ENCODE measurements at regions not wholly inside any gene's neighbourhood (a gene's known extent, or its start where the extent isn't known, plus 50 kb on each side); places are given as distances from the start of the nearest gene placed in this dataset.
"Not testable (repeated sequence)": the region's sequence is repeated elsewhere in the genome, so short reads cannot be mapped to it uniquely, and the experiment has no call there.

DNA sequence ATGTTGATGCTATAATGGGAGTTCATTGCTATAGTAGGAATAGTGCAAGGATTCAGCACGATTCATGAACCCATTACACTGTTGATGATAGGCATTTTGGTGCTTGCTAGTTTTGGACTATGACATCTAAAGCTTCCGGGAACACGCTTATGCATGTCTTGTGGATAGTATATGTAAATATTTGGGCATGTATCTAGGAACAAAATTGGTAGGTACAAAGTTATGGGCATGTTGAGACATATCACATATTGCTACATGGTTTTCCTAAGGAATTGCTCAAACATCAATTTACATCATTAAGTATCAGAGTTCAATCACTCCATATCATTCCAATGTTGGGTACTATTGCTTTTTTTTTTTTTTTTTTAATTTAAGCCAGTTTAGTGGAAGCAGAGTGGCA lies 1103.2 kb downstream of the TBC1D22A start (continued):
- TF ChIP-seq GFI1B (tag by site-specific recombination; IDR thresholded peaks at IDR 0.05), result no peak

DNA sequence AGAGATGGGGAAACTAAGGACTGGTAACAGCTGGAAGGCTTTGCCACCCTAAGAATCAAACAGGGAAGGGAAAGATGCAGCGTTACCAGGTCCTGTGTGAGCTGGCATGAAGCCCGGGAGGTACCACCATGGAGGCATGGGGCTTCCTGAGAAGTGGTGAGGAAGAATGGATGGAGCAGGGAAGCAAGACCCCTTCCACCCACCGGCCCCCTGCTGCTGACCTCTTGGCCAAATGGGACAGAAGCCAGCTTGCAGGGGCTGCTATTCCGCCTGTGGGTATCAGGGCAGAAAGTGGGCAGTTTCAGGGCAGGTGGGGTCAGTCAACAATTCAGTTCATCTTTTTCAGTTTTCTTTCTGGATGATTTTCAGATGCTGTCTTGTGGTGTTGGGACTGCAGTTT lies 1099.9 kb downstream of the TBC1D22A start:
- TF ChIP-seq ZNF549 (tag by site-specific recombination; IDR thresholded peaks at IDR 0.05) (no peak), ZNF843 (tag by site-specific recombination; IDR thresholded peaks at IDR 0.05) (no peak), IKZF3 (tag by site-specific recombination; IDR thresholded peaks at IDR 0.05) (no peak), ZNF274 (IDR thresholded peaks at IDR 0.05; ENCODE audit: low read length) (no peak), ZNF274 (tag by site-specific recombination; IDR thresholded peaks at IDR 0.05; ENCODE audit: borderline replicate concordance) (no peak), ZNF132 (tag by site-specific recombination; IDR thresholded peaks at IDR 0.05; ENCODE audit: borderline replicate concordance) (no peak)
- TF ChIP-seq, protein P1, sequence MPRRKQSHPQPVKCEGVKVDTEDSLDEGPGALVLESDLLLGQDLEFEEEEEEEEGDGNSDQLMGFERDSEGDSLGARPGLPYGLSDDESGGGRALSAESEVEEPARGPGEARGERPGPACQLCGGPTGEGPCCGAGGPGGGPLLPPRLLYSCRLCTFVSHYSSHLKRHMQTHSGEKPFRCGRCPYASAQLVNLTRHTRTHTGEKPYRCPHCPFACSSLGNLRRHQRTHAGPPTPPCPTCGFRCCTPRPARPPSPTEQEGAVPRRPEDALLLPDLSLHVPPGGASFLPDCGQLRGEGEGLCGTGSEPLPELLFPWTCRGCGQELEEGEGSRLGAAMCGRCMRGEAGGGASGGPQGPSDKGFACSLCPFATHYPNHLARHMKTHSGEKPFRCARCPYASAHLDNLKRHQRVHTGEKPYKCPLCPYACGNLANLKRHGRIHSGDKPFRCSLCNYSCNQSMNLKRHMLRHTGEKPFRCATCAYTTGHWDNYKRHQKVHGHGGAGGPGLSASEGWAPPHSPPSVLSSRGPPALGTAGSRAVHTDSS (tag by site-specific recombination; IDR thresholded peaks at IDR 0.05), result no peak
- TF ChIP-seq, protein P2, sequence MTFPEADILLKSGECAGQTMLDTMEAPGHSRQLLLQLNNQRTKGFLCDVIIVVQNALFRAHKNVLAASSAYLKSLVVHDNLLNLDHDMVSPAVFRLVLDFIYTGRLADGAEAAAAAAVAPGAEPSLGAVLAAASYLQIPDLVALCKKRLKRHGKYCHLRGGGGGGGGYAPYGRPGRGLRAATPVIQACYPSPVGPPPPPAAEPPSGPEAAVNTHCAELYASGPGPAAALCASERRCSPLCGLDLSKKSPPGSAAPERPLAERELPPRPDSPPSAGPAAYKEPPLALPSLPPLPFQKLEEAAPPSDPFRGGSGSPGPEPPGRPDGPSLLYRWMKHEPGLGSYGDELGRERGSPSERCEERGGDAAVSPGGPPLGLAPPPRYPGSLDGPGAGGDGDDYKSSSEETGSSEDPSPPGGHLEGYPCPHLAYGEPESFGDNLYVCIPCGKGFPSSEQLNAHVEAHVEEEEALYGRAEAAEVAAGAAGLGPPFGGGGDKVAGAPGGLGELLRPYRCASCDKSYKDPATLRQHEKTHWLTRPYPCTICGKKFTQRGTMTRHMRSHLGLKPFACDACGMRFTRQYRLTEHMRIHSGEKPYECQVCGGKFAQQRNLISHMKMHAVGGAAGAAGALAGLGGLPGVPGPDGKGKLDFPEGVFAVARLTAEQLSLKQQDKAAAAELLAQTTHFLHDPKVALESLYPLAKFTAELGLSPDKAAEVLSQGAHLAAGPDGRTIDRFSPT (tag by site-specific recombination; IDR thresholded peaks at IDR 0.05), result no peak
- Histone ChIP-seq H3K4me1 (ENCODE audit: control insufficient read depth, insufficient read depth, low read length) (no peaks in the 10 kb centered on the region), H3K4me3 (ENCODE audit: low read depth, low read length) (no peak overlapping the region), H3K27ac (ENCODE audit: extremely low read depth, low read depth, low read length) (no peak overlapping the region), H3K9me3 (ENCODE audit: control insufficient read depth, insufficient read depth, low read depth, low read length) (no peaks in the 10 kb centered on the region), H3K36me3 (ENCODE audit: control insufficient read depth in 2 of 2, insufficient read depth in 1 of 2, low read length in 2 of 2) (no peaks in the 10 kb centered on the region)
- ChIA-PET CTCF (interaction anchor here (0.7 kb wide), 1 partner anchor 585 kb away, joined by 3 read pairs; no protein-coding TSS in a partner anchor), POLR2A (no interaction called here)

DNA sequence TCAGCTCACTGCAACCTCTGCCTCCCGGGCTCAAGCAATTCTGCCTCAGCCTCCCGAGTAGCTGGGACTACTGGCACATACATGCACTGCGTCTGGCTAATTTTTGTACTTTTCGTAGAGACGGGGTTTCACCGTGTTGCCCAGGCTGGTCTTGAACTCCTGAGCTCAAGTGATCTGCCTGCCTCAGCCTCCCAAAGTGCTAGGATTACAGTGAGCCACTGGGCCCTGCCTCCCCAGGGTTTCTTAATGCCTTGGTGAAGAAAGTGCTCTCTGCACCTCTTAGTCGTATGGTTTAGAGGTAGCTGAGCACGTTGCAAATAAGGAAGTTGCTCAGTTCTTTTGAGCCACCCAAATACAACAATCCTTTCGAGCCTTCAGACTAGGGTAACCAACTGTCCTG lies 1098.5 kb downstream of the TBC1D22A start:
- H3K27ac ChIP-seq (ENCODE audit: extremely low read depth, low read depth, low read length); POLR2A ChIA-PET; H3K36me3 ChIP-seq (ENCODE audit: control insufficient read depth in 2 of 2, insufficient read depth in 1 of 2, low read length in 2 of 2); H3K4me1 ChIP-seq (ENCODE audit: control insufficient read depth, insufficient read depth, low read length); H3K9me3 ChIP-seq (ENCODE audit: control insufficient read depth, insufficient read depth, low read depth, low read length); H3K4me3 ChIP-seq (ENCODE audit: low read depth, low read length): not testable (repeated sequence)
- CTCF ChIA-PET, result interaction anchor here (1.4 kb wide), 1 partner anchor 13 kb away, joined by 4 read pairs; no protein-coding TSS in a partner anchor

DNA sequence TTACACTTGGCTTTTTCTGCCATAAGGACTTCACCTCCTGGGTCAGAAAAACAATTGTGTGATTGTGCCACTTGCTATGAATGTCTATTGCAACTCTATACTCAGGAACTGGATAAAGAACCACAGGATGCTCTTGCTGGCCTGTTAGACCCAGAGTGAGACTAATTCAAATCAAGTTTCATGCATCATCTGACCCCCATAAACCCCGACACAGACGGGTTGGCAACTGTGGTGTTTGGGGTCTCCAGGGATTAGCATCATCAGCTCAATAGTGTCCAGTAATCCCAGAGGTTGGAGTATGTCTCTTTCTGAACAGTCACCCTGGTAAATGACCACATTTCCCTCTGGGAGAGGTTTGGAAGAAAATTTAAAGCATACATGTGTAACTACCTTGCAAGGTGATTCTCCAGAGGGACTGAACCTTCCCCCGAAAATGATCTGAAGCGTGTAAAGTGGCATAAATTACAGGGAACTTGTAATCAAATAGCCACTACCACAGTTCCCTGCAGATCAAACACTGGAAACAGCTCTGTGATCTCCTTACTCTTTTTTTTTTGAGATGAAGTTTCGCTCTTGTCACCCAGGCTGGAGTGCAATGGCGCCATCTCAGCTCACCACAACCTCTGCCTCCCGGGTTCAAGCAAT lies 1097.6 kb downstream of the TBC1D22A start:
- no peak overlapping the region for H3K4me3 ChIP-seq (ENCODE audit: low read depth, low read length)
- no peak overlapping the region for H3K27ac ChIP-seq (ENCODE audit: extremely low read depth, low read depth, low read length)
- H3K36me3 ChIP-seq (ENCODE audit: control insufficient read depth in 2 of 2, insufficient read depth in 1 of 2, low read length in 2 of 2), result no peaks in the 10 kb centered on the region
- ChIA-PET CTCF (no interaction called here), POLR2A (no interaction called here)
- no peaks in the 10 kb centered on the region for H3K4me1 ChIP-seq (ENCODE audit: control insufficient read depth, insufficient read depth, low read length)
- no peaks in the 10 kb centered on the region for H3K9me3 ChIP-seq (ENCODE audit: control insufficient read depth, insufficient read depth, low read depth, low read length)
- TF ChIP-seq ZNF311 (tag by site-specific recombination; IDR thresholded peaks at IDR 0.05; ENCODE audit: borderline replicate concordance) (no peak), ZXDB (tag by site-specific recombination; IDR thresholded peaks at IDR 0.05) (no peak), MYNN (tag by site-specific recombination; IDR thresholded peaks at IDR 0.05; ENCODE audit: borderline replicate concordance) (no peak), GLI4 (tag by site-specific recombination; IDR thresholded peaks at IDR 0.05) (no peak), ZNF324 (tag by site-specific recombination; IDR thresholded peaks at IDR 0.05) (no peak), ZNF292 (tag by site-specific recombination; IDR thresholded peaks at IDR 0.05; ENCODE audit: borderline replicate concordance, low read depth) (no peak), IKZF3 (tag by site-specific recombination; IDR thresholded peaks at IDR 0.05) (no peak), ZNF785 (tag by site-specific recombination; IDR thresholded peaks at IDR 0.05) (no peak), ZNF610 (tag by site-specific recombination; IDR thresholded peaks at IDR 0.05; ENCODE audit: borderline replicate concordance) (no peak), SCRT1 (tag by site-specific recombination; IDR thresholded peaks at IDR 0.05; ENCODE audit: borderline replicate concordance) (no peak)
- TF ChIP-seq, protein P3, sequence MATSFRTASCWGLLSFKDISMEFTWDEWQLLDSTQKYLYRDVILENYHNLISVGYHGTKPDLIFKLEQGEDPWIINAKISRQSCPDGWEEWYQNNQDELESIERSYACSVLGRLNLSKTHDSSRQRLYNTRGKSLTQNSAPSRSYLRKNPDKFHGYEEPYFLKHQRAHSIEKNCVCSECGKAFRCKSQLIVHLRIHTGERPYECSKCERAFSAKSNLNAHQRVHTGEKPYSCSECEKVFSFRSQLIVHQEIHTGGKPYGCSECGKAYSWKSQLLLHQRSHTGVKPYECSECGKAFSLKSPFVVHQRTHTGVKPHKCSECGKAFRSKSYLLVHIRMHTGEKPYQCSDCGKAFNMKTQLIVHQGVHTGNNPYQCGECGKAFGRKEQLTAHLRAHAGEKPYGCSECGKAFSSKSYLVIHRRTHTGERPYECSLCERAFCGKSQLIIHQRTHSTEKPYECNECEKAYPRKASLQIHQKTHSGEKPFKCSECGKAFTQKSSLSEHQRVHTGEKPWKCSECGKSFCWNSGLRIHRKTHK (tag by site-specific recombination; IDR thresholded peaks at IDR 0.05), result no peak
- TF ChIP-seq, protein P4, sequence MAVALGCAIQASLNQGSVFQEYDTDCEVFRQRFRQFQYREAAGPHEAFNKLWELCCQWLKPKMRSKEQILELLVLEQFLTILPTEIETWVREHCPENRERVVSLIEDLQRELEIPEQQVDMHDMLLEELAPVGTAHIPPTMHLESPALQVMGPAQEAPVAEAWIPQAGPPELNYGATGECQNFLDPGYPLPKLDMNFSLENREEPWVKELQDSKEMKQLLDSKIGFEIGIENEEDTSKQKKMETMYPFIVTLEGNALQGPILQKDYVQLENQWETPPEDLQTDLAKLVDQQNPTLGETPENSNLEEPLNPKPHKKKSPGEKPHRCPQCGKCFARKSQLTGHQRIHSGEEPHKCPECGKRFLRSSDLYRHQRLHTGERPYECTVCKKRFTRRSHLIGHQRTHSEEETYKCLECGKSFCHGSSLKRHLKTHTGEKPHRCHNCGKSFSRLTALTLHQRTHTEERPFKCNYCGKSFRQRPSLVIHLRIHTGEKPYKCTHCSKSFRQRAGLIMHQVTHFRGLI (tag by site-specific recombination; IDR thresholded peaks at IDR 0.05), result no peak
